HG02870 (cell line): ENCODE measurements at regions not wholly inside any gene's neighbourhood (a gene's known extent, or its start where the extent isn't known, plus 50 kb on each side); places are given as distances from the start of the nearest gene placed in this dataset.

Experiments
- ATAC-seq: cut with Tn5 transposase; IDR thresholded peaks from one replicate; pipeline ENCODE4 v1.9.1; 2021; ENCODE audit warnings: mild to moderate bottlenecking, moderate library complexity; ENCODE audit not compliant: unreplicated experiment

DNA sequence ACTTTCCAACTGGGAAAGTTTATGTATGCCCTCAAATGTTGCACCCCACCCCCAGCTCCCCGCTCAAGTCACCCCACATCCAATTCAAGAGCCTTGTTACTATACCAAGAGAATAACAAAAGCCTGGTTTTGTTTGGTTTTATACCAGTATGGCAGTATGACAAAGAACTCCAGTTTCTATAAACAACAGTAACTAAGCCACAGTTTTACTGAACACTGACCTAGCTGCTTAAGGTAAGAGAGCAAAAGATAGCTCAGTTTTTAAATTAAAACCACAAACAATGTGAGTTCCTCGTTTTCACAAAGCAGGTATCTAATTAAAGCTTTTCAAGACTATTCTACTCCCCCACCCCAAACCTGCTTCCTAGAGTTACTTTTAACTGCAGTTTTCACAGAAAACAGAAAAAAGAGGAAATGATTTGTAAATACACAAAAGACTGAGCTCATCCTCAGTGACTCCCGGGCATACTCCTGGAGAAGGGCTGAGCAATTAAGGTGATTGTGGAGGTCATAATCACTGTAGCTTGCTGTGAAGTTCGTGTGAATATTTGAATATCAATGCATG lies 59.3 kb upstream of the LHX8 start:
- ATAC-seq, result no peak

DNA sequence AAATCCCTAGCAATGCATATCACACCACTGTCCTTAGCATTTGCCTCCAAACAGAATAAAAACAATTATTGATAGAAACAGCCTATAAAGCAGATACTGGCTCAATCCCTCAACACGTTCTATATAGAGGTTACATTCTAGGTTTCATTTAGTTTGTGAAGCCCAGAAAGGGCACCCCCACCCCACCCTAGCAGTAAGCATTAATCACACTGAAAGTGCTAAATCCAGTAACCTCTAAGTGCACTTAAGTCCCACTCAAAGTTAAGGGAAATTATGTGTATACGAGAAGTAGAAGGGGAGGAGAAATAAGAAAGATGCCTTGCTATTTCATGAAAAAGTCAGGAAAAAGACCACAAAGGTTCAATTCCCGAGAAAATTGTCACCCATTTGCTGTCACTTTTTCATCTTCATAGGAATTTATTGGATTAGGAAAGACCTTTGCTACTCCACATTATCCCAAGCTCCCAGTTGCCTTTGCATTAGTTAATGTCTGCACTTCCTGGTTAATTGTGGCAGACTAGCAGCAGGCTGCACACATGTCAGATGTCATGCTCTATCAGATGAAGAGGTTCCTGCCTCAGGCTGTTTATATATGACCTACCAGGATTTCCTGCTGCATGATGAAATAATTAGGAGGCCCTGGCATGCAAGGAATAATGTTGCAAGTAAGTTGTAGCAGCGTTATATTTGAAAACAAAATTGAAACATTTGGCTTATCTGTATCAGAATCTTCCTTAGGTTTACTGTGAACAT lies 54.5 kb upstream of the LHX8 start:
- ATAC-seq, result no peak

DNA sequence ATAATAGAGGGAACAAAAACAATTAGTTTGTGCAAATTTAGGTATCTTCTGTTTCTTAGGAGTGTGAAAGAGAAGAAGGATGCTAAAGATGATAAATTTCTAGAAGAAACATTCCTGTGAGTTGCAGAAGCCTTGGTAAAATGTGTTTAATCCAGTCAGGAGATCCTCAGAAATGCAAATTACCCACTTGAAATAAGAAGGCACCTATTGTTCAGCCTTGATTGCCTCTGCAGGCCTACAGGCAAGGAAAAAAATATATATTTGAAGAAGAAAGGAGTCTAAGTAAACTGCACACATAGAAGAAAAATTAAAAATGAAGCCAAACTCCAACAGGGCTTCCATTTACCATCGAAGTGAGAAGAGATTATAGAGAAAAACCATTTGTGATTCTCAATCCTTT lies 51.0 kb upstream of the LHX8 start:
- no peak for ATAC-seq

DNA sequence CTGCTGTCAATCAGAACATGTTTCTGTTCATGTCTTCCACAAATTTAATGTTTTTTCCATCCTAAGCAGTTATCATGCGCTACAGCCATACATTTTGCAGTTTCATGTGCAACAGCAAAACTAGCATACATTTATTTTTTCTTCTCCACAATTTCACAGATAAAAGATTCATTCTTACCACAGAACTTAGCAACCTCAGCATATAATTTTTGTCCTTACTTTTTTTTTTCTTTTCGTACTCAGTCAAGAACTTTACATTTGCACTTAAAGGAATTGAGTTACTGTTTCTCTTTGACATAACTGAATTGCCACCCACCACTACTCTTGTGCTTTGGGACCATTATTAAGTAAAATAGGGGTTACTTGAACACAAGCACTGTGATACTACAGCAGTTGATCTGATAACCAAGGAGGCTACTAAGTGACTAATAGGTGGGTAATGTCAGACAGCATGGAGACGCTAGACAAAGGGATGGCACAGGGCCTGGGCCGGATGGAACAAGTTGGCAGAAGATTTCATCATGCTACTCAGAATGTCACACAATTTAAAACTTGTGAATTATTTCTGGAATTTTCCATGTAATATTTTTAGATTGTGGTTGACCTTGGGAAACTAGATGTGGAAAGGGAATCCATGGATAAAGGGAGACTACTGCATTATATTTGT lies 50.2 kb upstream of the LHX8 start:
- ATAC-seq, result no peak
